Vagina (tissue), 2 donors: ENCODE measurements at regions not wholly inside any gene's neighbourhood (a gene's known extent, or its start where the extent isn't known, plus 50 kb on each side); places are given as distances from the start of the nearest gene placed in this dataset.
"Not testable (repeated sequence)": the region's sequence is repeated elsewhere in the genome, so short reads cannot be mapped to it uniquely, and the experiment has no call there.

Experiments used
- DNase-seq, 2 donors: peaks; one replicate each; pipeline ENCODE4 v3.0.0-alpha.2; 2017; ENCODE audit errors: extremely low spot score in 2 of 2
- H3K27ac ChIP-seq: fragments of 200-600 bp; sonication (generic); one replicate; pipeline ENCODE4 v1.5.1; 2019
- H3K27me3 ChIP-seq: fragments of 200-600 bp; sonication (generic); one replicate; pipeline ENCODE4 v1.5.1; 2019
- H3K36me3 ChIP-seq, 2 donors: fragments of 200-600 bp; sonication (generic); one replicate each; pipeline ENCODE4 v1.5.1; 2017 to 2019
- H3K4me1 ChIP-seq: fragments of 200-600 bp; sonication (generic); one replicate; pipeline ENCODE4 v1.5.1; 2019
- H3K4me3 ChIP-seq, 2 donors: fragments of 200-600 bp; sonication (generic); 1 replicate in 1 of 2; 2 replicates in 1 of 2; pipeline ENCODE4 v1.5.1; 2016 to 2019
- H3K9me3 ChIP-seq: fragments of 200-600 bp; sonication (generic); one replicate; pipeline ENCODE4 v1.5.1; 2019
- CTCF ChIP-seq, 3 experiments: fragments of 450-650 bp in 2 of 3; fragments of 200-600 bp in 1 of 3; sonication (generic) in 1 of 3; IDR thresholded peaks; one replicate each; pipeline ENCODE4 v1.5.1; 2017 to 2019; ENCODE audit warnings: antibody characterized with exemption in 3 of 3, mild to moderate bottlenecking in 2 of 3, moderate library complexity in 2 of 3
- POLR2A ChIP-seq, 2 donors: fragments of 450-650 bp; IDR thresholded peaks; one replicate each; pipeline ENCODE4 v1.6.1; 2017; ENCODE audit warnings: antibody characterized with exemption in 2 of 2, mild to moderate bottlenecking in 2 of 2, moderate library complexity in 2 of 2
- POLR2AphosphoS5 ChIP-seq, 2 donors: sonication (generic); formaldehyde crosslinking; IDR thresholded peaks; one replicate each; pipeline ENCODE4 v1.9.0; 2017; ENCODE audit warnings: antibody characterized with exemption in 2 of 2, mild to moderate bottlenecking in 2 of 2, low read depth in 1 of 2; ENCODE audit not compliant: insufficient read depth in 1 of 2
- intact Hi-C: fragments of 100-400 bp; cut with DNase I; formaldehyde crosslinking; loops from one replicate; pipeline ENCODE4 v1.15.1; 2023

GRCh38 chr1:72394457-72394856 lies 112.1 kb upstream of the NEGR1 start:
- intact Hi-C loops, result no loop called here
- no peak overlapping the region for H3K4me3 ChIP-seq
- H3K4me1 ChIP-seq, result no peaks in the 10 kb centered on the region
- DNase-seq, result no peak
- TF ChIP-seq POLR2A (IDR thresholded peaks at IDR 0.05), result no peak
- no peak for TF ChIP-seq CTCF (IDR thresholded peaks at IDR 0.05)
- no peak for TF ChIP-seq POLR2AphosphoS5 (IDR thresholded peaks at IDR 0.05; ENCODE audit: insufficient read depth in 1 of 2, low read depth in 1 of 2)
- H3K36me3 ChIP-seq, result no peaks in the 10 kb centered on the region
- no peak overlapping the region for H3K27ac ChIP-seq
- no peaks in the 10 kb centered on the region for H3K9me3 ChIP-seq
- H3K27me3 ChIP-seq, result no peaks in the 10 kb centered on the region

GRCh38 chr1:72379072-72379471 lies 96.7 kb upstream of the NEGR1 start:
- no peak for DNase-seq
- no peaks in the 10 kb centered on the region for H3K27me3 ChIP-seq
- no peak overlapping the region for H3K27ac ChIP-seq
- TF ChIP-seq POLR2AphosphoS5 (IDR thresholded peaks at IDR 0.05; ENCODE audit: insufficient read depth in 1 of 2, low read depth in 1 of 2) (no peak), CTCF (IDR thresholded peaks at IDR 0.05) (no peak), POLR2A (IDR thresholded peaks at IDR 0.05) (no peak)
- H3K4me1 ChIP-seq, result no peaks in the 10 kb centered on the region
- no peaks in the 10 kb centered on the region for H3K9me3 ChIP-seq
- no peak overlapping the region for H3K4me3 ChIP-seq
- intact Hi-C loops, result no loop called here
- H3K36me3 ChIP-seq, result no peaks in the 10 kb centered on the region

GRCh38 chr1:72375226-72375625 lies 92.9 kb upstream of the NEGR1 start:
- no peak for DNase-seq
- TF ChIP-seq POLR2A (IDR thresholded peaks at IDR 0.05) (no peak), CTCF (IDR thresholded peaks at IDR 0.05) (no peak), POLR2AphosphoS5 (IDR thresholded peaks at IDR 0.05; ENCODE audit: insufficient read depth in 1 of 2, low read depth in 1 of 2) (no peak)
- H3K9me3 ChIP-seq, result no peaks in the 10 kb centered on the region
- no peaks in the 10 kb centered on the region for H3K36me3 ChIP-seq
- H3K4me3 ChIP-seq, result no peak overlapping the region
- no peaks in the 10 kb centered on the region for H3K27me3 ChIP-seq
- no peaks in the 10 kb centered on the region for H3K4me1 ChIP-seq
- intact Hi-C loops, result no loop called here
- no peak overlapping the region for H3K27ac ChIP-seq

GRCh38 chr1:72371259-72372035 lies 89.1 kb upstream of the NEGR1 start:
- no peaks in the 10 kb centered on the region for H3K27me3 ChIP-seq
- no peak for TF ChIP-seq POLR2A (IDR thresholded peaks at IDR 0.05)
- no peak for TF ChIP-seq POLR2AphosphoS5 (IDR thresholded peaks at IDR 0.05; ENCODE audit: insufficient read depth in 1 of 2, low read depth in 1 of 2)
- TF ChIP-seq CTCF (IDR thresholded peaks at IDR 0.05), result no peak
- no peak overlapping the region for H3K4me3 ChIP-seq
- no peak for DNase-seq
- no peaks in the 10 kb centered on the region for H3K9me3 ChIP-seq
- intact Hi-C loops, result no loop called here
- H3K36me3 ChIP-seq, result no peaks in the 10 kb centered on the region
- no peak overlapping the region for H3K27ac ChIP-seq
- H3K4me1 ChIP-seq, result no peaks in the 10 kb centered on the region

- H3K36me3 ChIP-seq, H3K4me3 ChIP-seq, H3K4me1 ChIP-seq, H3K9me3 ChIP-seq, H3K27ac ChIP-seq, H3K27me3 ChIP-seq, intact Hi-C loops, DNase-seq: not testable (repeated sequence)
These were observed 88.5 kb upstream of the NEGR1 start for GRCh38 chr1:72370836-72371235.
